Glomerular visceral epithelial cell (primary cell): ENCODE measurements at regions not wholly inside any gene's neighbourhood (a gene's known extent, or its start where the extent isn't known, plus 50 kb on each side); places are given as distances from the start of the nearest gene placed in this dataset.
"Not testable (repeated sequence)": the region's sequence is repeated elsewhere in the genome, so short reads cannot be mapped to it uniquely, and the experiment has no call there.

ENCODE experiments used
- DNase-seq: peaks from one replicate; pipeline ENCODE4 v3.0.0-alpha.2; 2016; ENCODE audit errors: extremely low spot score

- DNase-seq: no peak
Observed at GRCh38 chr6:153984811-153985210, 54.2 kb upstream of the OPRM1 start.

GRCh38 chr6:153980171-153980570 is 58.9 kb upstream of the OPRM1 start:
- no peak for DNase-seq

DNA sequence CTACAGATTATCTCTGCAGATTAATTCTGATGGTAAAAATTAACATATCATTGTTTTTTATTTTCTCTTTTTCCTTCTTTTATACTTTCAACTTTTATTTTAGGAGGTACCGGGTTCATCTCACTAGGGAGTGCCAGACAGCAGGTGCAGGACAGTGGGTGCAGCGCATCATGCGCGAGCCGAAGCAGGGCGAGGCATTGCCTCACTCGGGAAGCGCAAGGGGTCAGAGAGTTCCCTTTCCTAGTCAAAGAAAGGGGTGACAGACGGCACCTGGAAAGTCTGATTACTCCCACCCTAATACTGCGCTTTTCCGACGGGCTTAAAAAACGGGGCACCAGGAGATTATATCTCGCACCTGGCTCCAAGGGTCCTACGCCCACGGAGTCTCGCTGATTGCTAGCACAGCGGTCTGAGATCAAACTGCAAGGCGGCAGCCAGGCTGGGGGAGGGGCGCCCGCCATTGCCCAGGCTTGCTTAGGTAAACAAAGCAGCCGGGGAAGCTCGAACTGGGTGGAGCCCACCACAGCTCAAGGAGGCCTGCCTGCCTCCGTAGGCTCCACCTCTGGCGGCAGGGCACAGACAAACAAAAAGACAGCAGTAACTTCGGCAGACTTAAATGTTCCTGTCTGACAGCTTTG is 60.0 kb upstream of the OPRM1 start:
- DNase-seq: not testable (repeated sequence)

GRCh38 chr6:153976921-153977693 is 61.9 kb upstream of the OPRM1 start:
- DNase-seq: no peak

GRCh38 chr6:153966001-153966400 is 73.0 kb upstream of the OPRM1 start:
- peak; percentile 54 for DNase-seq

GRCh38 chr6:153963352-153963751 is 75.7 kb upstream of the OPRM1 start:
- no peak for DNase-seq

DNA sequence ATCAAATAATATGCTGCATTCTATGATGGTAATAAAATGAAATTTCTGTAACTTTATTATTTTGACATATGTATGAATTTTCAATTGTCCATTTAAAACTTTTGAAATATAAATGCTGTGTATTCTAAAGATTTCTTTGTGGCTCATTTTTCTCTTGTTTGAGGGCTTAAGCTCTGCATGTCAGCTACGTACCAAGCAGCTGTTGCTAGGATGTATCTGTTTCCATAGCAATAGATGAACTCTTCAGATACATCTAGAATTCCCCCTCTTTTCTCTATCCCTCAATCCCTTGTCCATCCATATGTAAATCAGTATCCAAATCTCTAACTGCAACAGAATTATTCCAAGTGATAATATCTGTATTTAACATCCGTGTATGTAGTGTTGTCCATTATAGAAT is 76.5 kb upstream of the OPRM1 start:
- DNase-seq: no peak

DNA sequence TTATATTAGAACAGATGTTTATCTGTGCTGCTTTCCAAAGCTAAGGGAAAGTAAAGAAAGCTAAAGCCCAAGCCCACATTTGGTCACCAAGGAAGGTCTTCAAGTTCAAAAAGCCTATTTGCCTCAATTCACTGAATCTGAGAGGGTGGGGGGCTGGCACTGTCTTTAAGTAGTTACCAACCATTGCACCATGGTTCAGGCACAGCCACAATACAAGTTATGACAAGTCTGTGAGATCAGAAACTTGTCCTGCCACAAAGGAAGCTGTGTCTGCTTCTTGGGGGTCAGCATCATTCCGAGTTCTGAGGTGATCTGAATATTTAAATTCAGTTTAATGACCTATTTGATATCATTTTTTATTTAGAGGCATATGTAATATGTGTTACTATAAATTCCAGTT is 78.3 kb upstream of the OPRM1 start:
- no peak for DNase-seq

DNA sequence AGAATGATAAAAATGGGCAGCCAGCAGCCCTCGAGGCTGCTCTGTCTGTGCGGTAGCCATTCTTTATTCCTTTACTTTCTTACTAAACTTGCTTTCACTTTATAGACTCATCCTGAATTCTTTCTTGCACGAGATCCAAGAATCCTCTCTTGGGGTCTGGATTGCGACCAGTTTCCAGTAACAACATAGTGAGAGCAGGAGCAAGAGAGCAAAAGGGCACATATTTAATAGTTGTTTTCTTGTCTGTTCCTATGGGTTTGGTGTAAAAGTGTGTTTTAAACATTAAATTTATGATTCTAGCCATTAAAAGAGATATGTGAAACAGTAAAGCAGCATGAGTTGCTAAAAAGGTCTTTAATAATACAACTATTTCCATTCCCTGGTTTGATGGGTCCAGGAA is 78.8 kb upstream of the OPRM1 start:
- no peak for DNase-seq

GRCh38 chr6:153959276-153959675 is 79.8 kb upstream of the OPRM1 start:
- DNase-seq: no peak

GRCh38 chr6:153958860-153959259 is 80.2 kb upstream of the OPRM1 start:
- no peak for DNase-seq

GRCh38 chr6:153957394-153957793 is 81.6 kb upstream of the OPRM1 start:
- no peak for DNase-seq

GRCh38 chr6:153956808-153957207 is 82.2 kb upstream of the OPRM1 start:
- peak; percentile 11 for DNase-seq

- no peak for DNase-seq
Observed at GRCh38 chr6:153949616-153950015, 89.4 kb upstream of the OPRM1 start.

GRCh38 chr6:153947808-153948447 is 91.1 kb upstream of the OPRM1 start:
- DNase-seq: peak; percentile 20

DNA sequence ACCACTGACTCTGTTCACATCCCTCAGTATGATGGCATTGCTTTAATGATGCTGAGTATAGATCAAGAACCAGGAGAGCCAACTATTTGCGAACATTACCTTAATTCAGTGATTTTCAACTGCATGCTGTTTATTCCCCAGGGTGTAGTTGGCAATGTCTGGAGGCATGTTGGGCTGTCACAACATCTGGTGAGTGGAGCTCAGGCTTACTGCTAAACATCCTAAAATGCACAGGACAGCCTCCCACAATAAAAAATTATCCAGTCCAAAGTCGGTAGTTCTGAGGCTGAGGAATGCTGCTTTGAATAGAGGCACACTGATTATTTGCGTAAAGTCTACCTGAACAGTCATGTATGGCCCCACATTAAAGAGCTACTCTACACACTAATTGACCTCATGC is 94.8 kb upstream of the OPRM1 start:
- DNase-seq: no peak

GRCh38 chr6:153942361-153942760 is 96.7 kb upstream of the OPRM1 start:
- DNase-seq: no peak

DNA sequence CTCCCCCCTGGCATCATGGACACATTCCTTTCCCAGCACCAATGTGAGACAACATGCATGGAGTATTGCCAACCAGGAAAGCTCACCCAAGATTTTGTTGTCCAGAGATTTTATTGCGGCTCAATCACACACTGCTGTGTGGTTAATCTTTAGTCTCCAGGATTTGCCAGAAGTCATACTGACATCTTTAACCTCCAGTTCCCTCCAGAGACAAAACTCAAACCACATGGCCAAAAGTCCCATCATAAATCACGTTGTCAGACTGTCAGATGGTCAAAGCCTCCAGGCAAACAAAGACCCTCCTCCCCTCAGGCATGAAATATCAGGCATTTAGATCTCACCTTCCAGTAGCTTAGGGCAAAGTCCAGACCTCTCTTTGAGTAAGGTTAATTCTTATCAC is 97.3 kb upstream of the OPRM1 start:
- no peak for DNase-seq

DNA sequence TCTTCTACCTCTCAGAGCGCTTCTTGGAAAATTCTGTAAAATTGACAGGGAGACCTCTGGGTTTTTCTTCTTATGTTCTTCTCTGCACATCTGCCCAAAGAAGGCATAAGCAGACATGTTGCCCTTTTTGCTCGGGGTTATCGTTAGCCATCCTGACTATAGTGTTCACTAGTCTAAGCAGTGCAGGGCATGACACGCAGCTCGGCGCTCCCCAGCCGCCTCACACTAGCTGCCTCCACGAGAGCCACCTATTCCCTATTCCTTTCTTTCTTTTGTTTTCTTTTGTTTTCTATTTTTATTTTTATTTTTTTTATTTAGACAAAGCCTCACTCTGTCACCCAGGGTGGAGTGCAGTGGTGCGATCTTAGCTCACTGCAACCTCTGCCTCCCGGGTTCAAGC is 100.2 kb upstream of the OPRM1 start:
- DNase-seq: no peak

- DNase-seq: no peak
Observed at GRCh38 chr6:153931431-153931830, 107.6 kb upstream of the OPRM1 start.

- DNase-seq: no peak
Observed at GRCh38 chr6:153927867-153928266, 111.2 kb upstream of the OPRM1 start.

DNA sequence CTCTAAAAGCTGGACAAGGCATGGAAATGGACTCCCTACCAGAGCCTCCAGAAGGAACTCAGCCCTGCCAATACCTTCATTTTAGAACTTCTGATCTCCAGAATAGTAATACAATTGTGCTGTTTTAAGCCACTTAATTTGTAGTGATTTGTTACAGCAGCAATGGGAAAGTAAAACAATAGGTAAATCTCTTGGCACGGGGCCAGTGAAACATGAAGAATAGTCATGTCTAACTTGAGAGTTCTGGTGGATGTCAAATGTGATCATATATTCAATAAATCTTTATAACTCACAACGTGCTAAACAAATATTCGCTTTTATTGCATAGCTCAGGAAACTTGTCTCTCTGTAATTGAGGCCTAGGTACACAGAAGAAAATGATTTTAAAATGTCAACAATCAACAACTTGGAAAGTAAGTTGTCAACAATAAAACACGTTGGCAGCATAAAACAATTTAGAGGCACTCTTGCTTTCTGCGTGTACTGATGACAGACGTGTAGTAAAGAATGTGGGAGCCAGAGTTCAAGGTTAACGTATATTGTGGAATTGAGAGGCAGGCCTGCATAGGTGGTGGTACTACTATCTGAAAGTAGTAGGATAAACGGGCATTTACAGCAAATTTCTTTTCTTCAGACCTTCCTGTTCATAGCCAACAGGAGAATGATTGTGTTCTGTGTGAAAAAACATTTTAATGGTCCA is 140.5 kb upstream of the OPRM1 start:
- DNase-seq: no peak

GRCh38 chr6:153882411-153882810 is 156.6 kb upstream of the OPRM1 start:
- DNase-seq: no peak
